IMR-90 (cell line): ENCODE measurements at regions not wholly inside any gene's neighbourhood (a gene's known extent, or its start where the extent isn't known, plus 50 kb on each side); places are given as distances from the start of the nearest gene placed in this dataset.

Experiments
- ATAC-seq: fragments of 200-7000 bp; cut with Tn5 transposase; 2 replicates; pipeline ENCODE4 v1.9.1; 2020; ENCODE audit warnings: low read depth, mild to moderate bottlenecking, moderate library complexity
- BruUV-seq: library from RNA; stranded (reverse); fragments of 400-500 nt; replicated peaks from 2 replicates; lab custom pipeline; 2021; lab: Mats Ljungman, UMichigan
- CTCF ChIA-PET: fragments of 300-600 bp; formaldehyde crosslinking; extraction: SDS; loops from one replicate; lab custom pipeline; 2021; ENCODE audit warnings: antibody characterized with exemption; lab: Yijun Ruan, JAX
- POLR2A ChIA-PET: fragments of 300-600 bp; sonication (Branson Sonifier 250); formaldehyde crosslinking; loops from one replicate; lab custom pipeline; 2022; ENCODE audit warnings: antibody characterized with exemption; ENCODE audit not compliant: unreplicated experiment; lab: Charles Lee
- DNase-seq: peaks from one replicate; pipeline ENCODE4 v3.0.0; 2013
- H2AFZ ChIP-seq: replicated peaks from 2 replicates; pipeline ENCODE3; 2013; ENCODE audit warnings: low read length, mild to moderate bottlenecking; ENCODE audit not compliant: poor library complexity
- H2AK5ac ChIP-seq: 2 replicates; pipeline ENCODE4 v1.6.1; 2013; ENCODE audit warnings: low read depth, low read length, inconsistent platforms
- H2AK9ac ChIP-seq: replicated peaks from 2 replicates; pipeline ENCODE3; 2013; ENCODE audit warnings: mild to moderate bottlenecking, low read depth, low read length, moderate library complexity; ENCODE audit not compliant: poor library complexity
- H2BK120ac ChIP-seq: 2 replicates; pipeline ENCODE4 v1.6.1; 2013; ENCODE audit warnings: low read depth, low read length, inconsistent platforms
- H2BK15ac ChIP-seq: 3 replicates; pipeline ENCODE4 v1.6.1; 2013; ENCODE audit warnings: low read depth, low read length, inconsistent platforms
- H2BK20ac ChIP-seq: 2 replicates; pipeline ENCODE4 v1.6.1; 2013; ENCODE audit warnings: low read depth, mild to moderate bottlenecking, inconsistent platforms, low read length, moderate library complexity
- H2BK5ac ChIP-seq: 2 replicates; pipeline ENCODE4 v1.6.1; 2013; ENCODE audit warnings: mild to moderate bottlenecking, low read depth, low read length, inconsistent platforms; ENCODE audit not compliant: poor library complexity, severe bottlenecking
- H3K14ac ChIP-seq: replicated peaks from 2 replicates; pipeline ENCODE4 v1.6.1; 2013; ENCODE audit warnings: low read depth, low read length, inconsistent platforms
- H3K18ac ChIP-seq: 2 replicates; pipeline ENCODE4 v1.6.1; 2013; ENCODE audit warnings: low read depth, low read length, control low read depth
- H3K23ac ChIP-seq: 2 replicates; pipeline ENCODE4 v1.6.1; 2013; ENCODE audit warnings: low read depth, low read length, inconsistent platforms
- H3K27ac ChIP-seq: 2 replicates; pipeline ENCODE4 v1.5.1; 2013; ENCODE audit warnings: mild to moderate bottlenecking, control low read depth, low read length; ENCODE audit not compliant: insufficient read depth
- H3K27me3 ChIP-seq: 2 replicates; pipeline ENCODE4 v1.6.1; 2013; ENCODE audit warnings: low read length; ENCODE audit not compliant: control insufficient read depth, insufficient read depth
- H3K36me3 ChIP-seq: 2 replicates; pipeline ENCODE4 v1.6.1; 2013; ENCODE audit warnings: low read length, mixed read lengths; ENCODE audit not compliant: control insufficient read depth, insufficient read depth
- H3K4ac ChIP-seq: 2 replicates; pipeline ENCODE4 v1.6.1; 2013; ENCODE audit warnings: low read depth, low read length, inconsistent platforms
- H3K4me1 ChIP-seq: 2 replicates; pipeline ENCODE4 v1.6.1; 2013; ENCODE audit warnings: low read length, mixed read lengths; ENCODE audit not compliant: control insufficient read depth, insufficient read depth
- H3K4me2 ChIP-seq: 2 replicates; pipeline ENCODE4 v1.6.1; 2013; ENCODE audit warnings: low read depth, mild to moderate bottlenecking, control low read depth, low read length, moderate library complexity
- H3K4me3 ChIP-seq: 2 replicates; pipeline ENCODE4 v1.5.1; 2013; ENCODE audit warnings: low read depth, mild to moderate bottlenecking, control low read depth, low read length, moderate library complexity; ENCODE audit not compliant: insufficient read depth
- H3K56ac ChIP-seq: 2 replicates; pipeline ENCODE4 v1.6.1; 2013; ENCODE audit warnings: low read length, inconsistent platforms; ENCODE audit not compliant: insufficient read depth; ENCODE audit errors: extremely low read depth
- H3K79me1 ChIP-seq, 2 experiments: 2 replicates each; pipeline ENCODE4 v1.6.1; 2013; ENCODE audit warnings: low read length in 2 of 2, inconsistent platforms in 1 of 2, low read depth in 1 of 2
- H3K9ac ChIP-seq: 2 replicates; pipeline ENCODE4 v1.6.1; 2013; ENCODE audit warnings: low read depth, low read length, control low read depth
- H3K9me1 ChIP-seq: 2 replicates; pipeline ENCODE4 v1.6.1; 2013; ENCODE audit warnings: low read length, inconsistent platforms; ENCODE audit not compliant: insufficient read depth
- H3K9me3 ChIP-seq: 2 replicates; pipeline ENCODE4 v1.6.1; 2013; ENCODE audit warnings: low read length; ENCODE audit not compliant: control insufficient read depth, insufficient read depth
- H4K20me1 ChIP-seq: 2 replicates; pipeline ENCODE4 v1.6.1; 2013; ENCODE audit warnings: low read length, inconsistent platforms; ENCODE audit not compliant: insufficient read depth
- H4K5ac ChIP-seq: 2 replicates; pipeline ENCODE4 v1.6.1; 2013; ENCODE audit warnings: mild to moderate bottlenecking, low read depth, low read length, control low read depth
- H4K8ac ChIP-seq, 2 experiments: 2 replicates each; pipeline ENCODE4 v1.6.1; 2013; ENCODE audit warnings: low read depth in 2 of 2, low read length in 2 of 2, control low read depth in 1 of 2, inconsistent platforms in 1 of 2
- H4K91ac ChIP-seq: 2 replicates; pipeline ENCODE4 v1.6.1; 2013; ENCODE audit warnings: low read depth, low read length, inconsistent platforms; ENCODE audit not compliant: insufficient read depth
- BHLHE40 ChIP-seq: fragments of 150-350 bp; IDR thresholded peaks from 2 replicates; pipeline ENCODE4 v1.6.1; 2016; ENCODE audit warnings: mild to moderate bottlenecking, low read depth, low read length
- CEBPB ChIP-seq: IDR thresholded peaks from 2 replicates; pipeline ENCODE4 v1.6.1; 2012; ENCODE audit warnings: low read depth, low read length, improper control_type of control experiment
- CHD1 ChIP-seq: IDR thresholded peaks from 2 replicates; pipeline ENCODE4 v1.6.1; 2012; ENCODE audit warnings: low read depth, low read length, improper control_type of control experiment
- FOS ChIP-seq: fragments of 150-350 bp; IDR thresholded peaks from 2 replicates; pipeline ENCODE4 v1.6.1; 2016; ENCODE audit warnings: low read depth, low read length
- MAFK ChIP-seq: IDR thresholded peaks from 2 replicates; pipeline ENCODE4 v1.6.1; 2012; ENCODE audit warnings: low read depth, low read length, improper control_type of control experiment
- NFE2L2 ChIP-seq: fragments of 150-350 bp; IDR thresholded peaks from 2 replicates; pipeline ENCODE4 v1.6.1; 2016; ENCODE audit warnings: low read depth, mild to moderate bottlenecking, low read length
- POLR2A ChIP-seq: IDR thresholded peaks from 2 replicates; pipeline ENCODE4 v1.6.1; 2012; ENCODE audit warnings: mild to moderate bottlenecking, low read depth, low read length
- USF2 ChIP-seq: fragments of 150-350 bp; IDR thresholded peaks from 2 replicates; pipeline ENCODE4 v1.6.1; 2017; ENCODE audit warnings: mild to moderate bottlenecking, antibody characterized with exemption, low read length, low read depth
- WGBS, 2 experiments: methylation state at CpG; one replicate each; pipeline versions ENCODE4 v1.1.5 to v1.1.7; 2013; ENCODE audit warnings: missing lambda C conversion rate in 2 of 2; ENCODE audit not compliant: insufficient read length in 1 of 2; ENCODE audit errors: extremely low coverage in 2 of 2; 5-methylcytosine and 5-hydroxymethylcytosine counted together
- dilution Hi-C: fragments of 300-500 bp; cut with HindIII; formaldehyde crosslinking; loops from one replicate; pipeline ENCODE4 v1.14.3; 2018; ENCODE audit warnings: low sequenced_read_pairs; ENCODE audit not compliant: unreplicated experiment
- in situ Hi-C: fragments of 300-500 bp; cut with MboI; formaldehyde crosslinking; loops from 3 replicates; pipeline ENCODE4 v1.14.3; 2019; ENCODE audit warnings: low sequenced_read_pairs, inconsistent platforms, mixed read lengths
- intact Hi-C: fragments of 100-400 bp; cut with micrococcal nuclease; formaldehyde crosslinking; loops from 2 replicates; pipeline ENCODE4 v1.10.0; 2022
- TF ChIP-seq, protein P1 (sequence below): fragments of 150-350 bp; IDR thresholded peaks from 2 replicates; pipeline ENCODE4 v1.6.1; 2016; ENCODE audit warnings: low read depth, mild to moderate bottlenecking, low read length, moderate library complexity, borderline replicate concordance

DNA sequence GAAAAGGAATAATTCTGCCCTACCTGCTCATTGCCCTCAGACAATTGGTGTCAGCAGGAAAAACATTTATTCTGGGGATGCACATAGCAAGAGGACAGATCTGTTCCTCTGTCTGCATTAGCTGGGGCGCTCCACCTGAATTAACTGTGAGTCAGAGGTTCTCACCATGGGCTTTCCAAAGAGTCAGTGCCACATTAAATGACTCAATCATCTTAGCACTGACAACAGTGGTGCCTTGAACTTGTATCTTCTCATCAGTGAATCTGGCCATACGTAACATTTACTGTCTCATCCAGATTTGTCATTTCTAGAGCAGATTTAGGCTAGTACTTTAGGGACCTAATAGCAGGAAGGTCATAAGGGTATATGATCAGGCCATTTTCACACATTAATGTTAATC is 358.1 kb upstream of the CRIM1 start:
- no peak overlapping the region for H3K9ac ChIP-seq
- 57% methylated on average over 1 of the region's 2 CpGs; no CpG with 5 or more reads in 1 of the 2 experiments for WGBS, 2 experiments
- CTCF ChIA-PET, result interaction anchor here (0.6 kb wide), 1 partner anchor 13 kb away, joined by 3 read pairs; no protein-coding TSS in a partner anchor
- no peaks in the 10 kb centered on the region for H3K79me1 ChIP-seq
- DNase-seq, result no peak
- no peak overlapping the region for H3K27ac ChIP-seq
- H2AK9ac ChIP-seq, result no peak overlapping the region
- no peak overlapping the region for H2BK20ac ChIP-seq
- H3K36me3 ChIP-seq, result no peaks in the 10 kb centered on the region
- no peak overlapping the region for H2BK15ac ChIP-seq
- H3K18ac ChIP-seq, result no peak overlapping the region
- ATAC-seq, result no peak
- in situ Hi-C loops, result no loop called here
- intact Hi-C loops, result no loop called here
- H3K14ac ChIP-seq, result no peak overlapping the region
- dilution Hi-C loops, result no loop called here
- TF ChIP-seq, protein P1, sequence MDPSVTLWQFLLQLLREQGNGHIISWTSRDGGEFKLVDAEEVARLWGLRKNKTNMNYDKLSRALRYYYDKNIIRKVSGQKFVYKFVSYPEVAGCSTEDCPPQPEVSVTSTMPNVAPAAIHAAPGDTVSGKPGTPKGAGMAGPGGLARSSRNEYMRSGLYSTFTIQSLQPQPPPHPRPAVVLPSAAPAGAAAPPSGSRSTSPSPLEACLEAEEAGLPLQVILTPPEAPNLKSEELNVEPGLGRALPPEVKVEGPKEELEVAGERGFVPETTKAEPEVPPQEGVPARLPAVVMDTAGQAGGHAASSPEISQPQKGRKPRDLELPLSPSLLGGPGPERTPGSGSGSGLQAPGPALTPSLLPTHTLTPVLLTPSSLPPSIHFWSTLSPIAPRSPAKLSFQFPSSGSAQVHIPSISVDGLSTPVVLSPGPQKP, result no peak
- TF ChIP-seq BHLHE40 (no peak), FOS (no peak), CHD1 (no peak), USF2 (no peak), CEBPB (no peak), NFE2L2 (no peak), MAFK (no peak), POLR2A (no peak)
- H3K27me3 ChIP-seq, result no peaks in the 10 kb centered on the region
- H3K56ac ChIP-seq, result no peak overlapping the region
- no peak overlapping the region for H3K23ac ChIP-seq
- H3K9me1 ChIP-seq, result no peaks in the 10 kb centered on the region
- no peak overlapping the region for H3K4me3 ChIP-seq
- POLR2A ChIA-PET, result no interaction called here
- H3K4me2 ChIP-seq, result no peak overlapping the region
- BruUV-seq, result no TSS peak
- H3K9me3 ChIP-seq, result no peaks in the 10 kb centered on the region
- no peak overlapping the region for H2BK120ac ChIP-seq
- H3K4ac ChIP-seq, result no peak overlapping the region
- no peak overlapping the region for H2AK5ac ChIP-seq
- no peak overlapping the region for H4K91ac ChIP-seq
- no peak overlapping the region for H4K8ac ChIP-seq
- H4K5ac ChIP-seq, result no peak overlapping the region
- no peak overlapping the region for H2BK5ac ChIP-seq
- no peak overlapping the region for H2AFZ ChIP-seq
- H4K20me1 ChIP-seq, result no peaks in the 10 kb centered on the region
- no peaks in the 10 kb centered on the region for H3K4me1 ChIP-seq
